ENCODE measurements at regions not wholly inside any gene's neighbourhood (a gene's known extent, or its start where the extent isn't known, plus 50 kb on each side); places are given as distances from the start of the nearest gene placed in this dataset.
"Not testable (repeated sequence)": the region's sequence is repeated elsewhere in the genome, so short reads cannot be mapped to it uniquely, and the experiment has no call there.

- in situ Hi-C loops (cut with MboI; ENCODE audit: low sequenced_read_pairs, unreplicated experiment) = no loop called here
- no peak for TF ChIP-seq CTCF (IDR thresholded peaks at IDR 0.05; ENCODE audit: borderline replicate concordance, control extremely low read depth, extremely low read depth, insufficient read depth, missing control alignments)
- no peak for DNase-seq (ENCODE audit: low spot score)
Measured at GRCh38 chr10:94251568-94251967, 111.2 kb downstream of the NOC3L start.

DNA sequence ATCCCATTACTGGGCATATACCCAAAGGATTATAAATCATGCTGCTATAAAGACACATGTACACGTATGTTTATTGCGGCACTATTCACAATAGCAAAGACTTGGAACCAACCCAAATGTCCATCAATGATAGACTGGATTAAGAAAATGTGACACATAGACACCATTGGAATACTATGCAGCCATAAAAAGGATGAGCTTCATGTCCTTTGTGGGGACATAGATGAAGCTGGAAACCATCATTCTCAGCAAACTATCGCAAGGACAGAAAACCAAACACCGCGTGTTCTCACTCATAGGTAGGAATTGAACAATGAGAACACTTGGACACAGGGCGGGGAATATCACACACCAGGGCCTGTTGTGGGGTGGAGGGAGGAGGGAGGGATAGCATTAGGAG, 105.3 kb downstream of the NOC3L start:
- in situ Hi-C loops (cut with MboI; ENCODE audit: low sequenced_read_pairs, unreplicated experiment); DNase-seq (ENCODE audit: low spot score): not testable (repeated sequence)

DNA sequence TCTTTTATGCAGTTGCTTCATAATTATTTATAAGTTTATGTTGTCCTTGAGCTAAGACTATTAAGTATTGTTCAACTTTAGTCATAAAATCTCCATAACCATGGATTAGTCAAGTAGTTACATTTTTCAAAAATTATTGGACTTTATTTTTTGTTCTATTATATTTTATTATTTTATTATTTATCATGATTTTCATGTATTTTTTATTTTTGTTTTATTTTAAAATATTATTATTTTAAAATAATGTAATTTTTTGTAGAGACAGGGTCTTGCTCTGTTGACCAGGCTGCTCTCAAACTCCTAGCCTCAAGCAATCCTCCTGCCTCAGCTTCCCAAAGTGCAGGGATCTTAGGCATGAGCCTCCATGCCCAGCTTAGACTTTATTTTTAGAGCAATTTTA, 102.3 kb downstream of the NOC3L start:
- in situ Hi-C loops (cut with MboI; ENCODE audit: low sequenced_read_pairs, unreplicated experiment) = no loop called here
- no peak for DNase-seq (ENCODE audit: low spot score)
- no peak for TF ChIP-seq CTCF (IDR thresholded peaks at IDR 0.05; ENCODE audit: borderline replicate concordance, control extremely low read depth, extremely low read depth, insufficient read depth, missing control alignments)

- no peak for DNase-seq (ENCODE audit: low spot score)
- TF ChIP-seq CTCF (IDR thresholded peaks at IDR 0.05; ENCODE audit: borderline replicate concordance, control extremely low read depth, extremely low read depth, insufficient read depth, missing control alignments) = no peak
- in situ Hi-C loops (cut with MboI; ENCODE audit: low sequenced_read_pairs, unreplicated experiment) = no loop called here
Measured at GRCh38 chr10:94264085-94264484, 98.7 kb downstream of the NOC3L start.

DNA sequence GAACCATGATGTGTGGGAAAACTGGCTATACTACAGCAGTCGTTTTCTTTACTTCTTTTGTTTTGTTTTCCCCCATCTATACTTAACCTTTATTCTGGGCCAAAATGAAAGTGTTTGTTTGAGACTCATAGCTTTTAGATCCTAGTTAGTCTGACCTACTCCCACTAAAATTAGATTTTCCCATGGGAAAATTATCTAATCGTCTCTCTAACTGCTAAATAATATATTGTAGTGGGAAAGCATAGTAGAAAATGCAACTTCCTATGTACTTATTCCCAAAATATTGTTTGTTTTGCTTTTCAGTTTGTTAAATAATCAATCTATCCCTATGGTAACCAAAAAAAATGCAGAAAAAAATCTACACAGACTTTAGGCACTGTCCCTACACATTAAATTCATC, 96.6 kb downstream of the NOC3L start:
- DNase-seq (ENCODE audit: low spot score) = no peak
- TF ChIP-seq CTCF (IDR thresholded peaks at IDR 0.05; ENCODE audit: borderline replicate concordance, control extremely low read depth, extremely low read depth, insufficient read depth, missing control alignments) = no peak
- in situ Hi-C loops (cut with MboI; ENCODE audit: low sequenced_read_pairs, unreplicated experiment) = no loop called here

DNA sequence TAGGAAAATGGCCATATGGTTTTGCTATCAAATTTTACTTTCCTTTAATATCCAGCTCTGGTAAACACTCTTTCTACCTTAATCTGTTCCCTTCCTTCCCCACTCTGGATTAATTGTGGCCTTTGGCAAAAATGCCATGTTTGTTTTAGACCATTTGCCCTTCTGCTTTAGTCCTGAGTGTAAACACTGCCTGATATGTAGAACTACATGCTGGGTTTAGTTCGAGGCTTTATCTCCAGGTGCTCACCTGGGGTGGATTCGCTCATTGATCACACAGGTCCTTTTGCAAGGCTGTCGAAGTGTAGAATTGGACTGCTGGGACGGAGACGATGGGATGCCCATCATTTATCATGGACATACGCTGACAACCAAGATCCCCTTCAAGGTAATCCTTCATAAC, 94.1 kb downstream of the NOC3L start:
- TF ChIP-seq CTCF (IDR thresholded peaks at IDR 0.05; ENCODE audit: borderline replicate concordance, control extremely low read depth, extremely low read depth, insufficient read depth, missing control alignments) = no peak
- in situ Hi-C loops (cut with MboI; ENCODE audit: low sequenced_read_pairs, unreplicated experiment) = no loop called here
- DNase-seq (ENCODE audit: low spot score) = no peak

GRCh38 chr10:94274142-94274787, 88.5 kb downstream of the NOC3L start:
- TF ChIP-seq CTCF (IDR thresholded peaks at IDR 0.05; ENCODE audit: borderline replicate concordance, control extremely low read depth, extremely low read depth, insufficient read depth, missing control alignments) = no peak
- no peak for DNase-seq (ENCODE audit: low spot score)
- in situ Hi-C loops (cut with MboI; ENCODE audit: low sequenced_read_pairs, unreplicated experiment) = loop anchor here (10.0 kb wide), 1 partner anchor 171 kb away; no protein-coding TSS in a partner anchor

All from GM13976 (cell line).